Globus pallidus (tissue), 1 donor: ENCODE measurements at regions not wholly inside any gene's neighbourhood (a gene's known extent, or its start where the extent isn't known, plus 50 kb on each side); places are given as distances from the start of the nearest gene placed in this dataset.

Experiments used
- DNase-seq: peaks from one replicate; pipeline ENCODE4 v3.0.0-alpha.2; 2015; ENCODE audit warnings: low spot score

- DNase-seq: no peak
Observed at GRCh38 chr3:139778682-139779233, 101.0 kb upstream of the NMNAT3 start.

- peak; percentile 8 for DNase-seq
Observed at GRCh38 chr3:139774560-139775302, 97.0 kb upstream of the NMNAT3 start.

GRCh38 chr3:139772539-139773500 is 95.0 kb upstream of the NMNAT3 start:
- DNase-seq: no peak

- DNase-seq: no peak
Observed at GRCh38 chr3:139771331-139771730, 93.6 kb upstream of the NMNAT3 start.

DNA sequence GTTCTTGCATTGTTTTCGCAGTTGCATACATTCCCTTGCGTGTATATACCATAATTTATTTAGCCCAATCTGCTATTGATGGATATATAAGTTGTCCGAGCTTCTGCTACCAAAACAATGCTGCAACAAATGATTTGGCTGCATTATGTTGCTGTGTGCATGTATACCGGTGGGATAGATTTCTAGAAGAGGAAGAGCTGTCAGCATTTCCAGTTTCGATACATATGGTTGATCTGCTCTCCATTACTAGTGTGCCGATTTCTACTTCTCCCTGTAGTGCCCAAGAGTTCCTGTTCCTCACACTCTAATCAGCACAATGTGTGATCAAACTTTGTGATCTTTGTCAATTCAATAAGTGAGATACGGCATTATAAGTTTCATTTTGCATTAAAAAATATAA is 92.8 kb upstream of the NMNAT3 start:
- no peak for DNase-seq

DNA sequence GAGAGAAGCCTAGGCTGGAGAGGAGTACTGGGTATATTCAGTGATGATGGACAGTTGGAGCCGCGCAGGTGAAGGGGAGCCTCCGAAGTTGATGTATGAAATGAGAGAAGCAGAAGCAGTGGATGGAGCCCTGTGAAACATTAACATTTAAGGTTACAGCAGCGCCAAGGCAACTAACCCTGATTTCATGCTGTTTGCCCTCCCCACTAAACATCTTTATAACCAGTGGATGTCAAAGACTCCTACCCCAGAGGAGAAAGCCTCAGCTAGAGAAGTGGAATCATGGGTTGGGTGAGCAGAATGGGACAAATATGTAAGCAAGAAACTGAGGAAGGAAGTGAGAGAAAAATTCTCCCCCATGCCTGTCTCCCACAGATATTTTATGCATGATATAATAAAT is 92.0 kb upstream of the NMNAT3 start:
- no peak for DNase-seq

DNA sequence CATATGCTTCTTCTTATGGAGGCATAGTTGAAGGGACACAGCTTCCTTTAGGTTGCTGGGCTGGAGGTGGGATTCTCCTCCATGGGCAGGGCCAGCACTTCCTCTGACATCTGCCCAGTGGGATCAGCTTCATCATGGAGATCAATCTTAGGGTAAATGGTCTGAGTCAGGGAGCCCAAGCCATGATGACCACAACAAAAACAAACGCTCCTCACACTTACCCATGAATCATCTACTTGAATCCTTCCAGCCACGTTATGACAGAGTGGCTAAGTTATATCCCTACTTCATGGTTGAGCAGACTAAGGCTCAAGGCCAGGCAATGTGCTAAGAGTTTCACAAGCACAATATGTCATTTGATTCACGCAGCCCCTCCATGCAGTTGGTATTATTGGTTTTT is 87.2 kb upstream of the NMNAT3 start:
- no peak for DNase-seq

- DNase-seq: no peak
Observed at GRCh38 chr3:139764069-139764905, 86.5 kb upstream of the NMNAT3 start.

DNA sequence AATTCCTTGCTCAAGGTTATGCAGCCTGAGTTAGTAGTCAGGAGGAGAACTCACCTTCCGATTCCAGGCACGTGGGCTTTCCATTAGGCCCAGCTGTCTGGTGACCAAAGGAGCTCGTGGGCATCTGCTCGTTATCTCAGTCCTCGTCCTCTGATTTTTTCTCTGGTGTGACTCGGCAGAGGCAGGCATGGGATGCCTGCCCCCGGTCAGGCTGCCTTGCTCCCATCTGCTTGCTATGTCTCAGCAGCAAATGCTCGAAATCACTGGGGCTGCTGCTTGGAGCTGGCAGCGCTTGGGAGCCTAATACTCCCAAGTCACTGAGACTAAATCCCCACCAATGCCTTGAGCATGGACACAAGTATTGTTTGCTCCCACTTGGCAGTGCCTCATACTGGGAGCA is 84.5 kb upstream of the NMNAT3 start:
- DNase-seq: no peak

DNA sequence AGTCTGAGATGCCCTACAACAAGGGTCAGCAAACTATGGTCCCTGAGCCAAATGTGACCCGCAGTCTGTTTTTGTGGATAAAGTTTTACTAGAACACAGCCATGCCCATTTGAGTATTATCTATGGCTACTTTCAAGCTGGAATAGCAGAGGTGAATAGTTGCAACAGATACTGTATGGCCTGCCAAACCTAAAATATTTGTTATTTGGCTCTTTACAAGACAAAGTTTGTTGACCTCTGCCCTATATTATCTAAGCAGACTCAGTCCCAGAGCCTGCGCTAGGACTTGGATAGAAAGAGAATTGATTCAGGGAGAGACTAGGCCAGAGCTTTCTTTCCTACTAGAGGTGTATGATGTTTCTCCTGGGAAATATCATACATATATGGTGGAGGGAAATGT is 81.7 kb upstream of the NMNAT3 start:
- DNase-seq: no peak

GRCh38 chr3:139758654-139759291 is 81.0 kb upstream of the NMNAT3 start:
- DNase-seq: no peak

DNA sequence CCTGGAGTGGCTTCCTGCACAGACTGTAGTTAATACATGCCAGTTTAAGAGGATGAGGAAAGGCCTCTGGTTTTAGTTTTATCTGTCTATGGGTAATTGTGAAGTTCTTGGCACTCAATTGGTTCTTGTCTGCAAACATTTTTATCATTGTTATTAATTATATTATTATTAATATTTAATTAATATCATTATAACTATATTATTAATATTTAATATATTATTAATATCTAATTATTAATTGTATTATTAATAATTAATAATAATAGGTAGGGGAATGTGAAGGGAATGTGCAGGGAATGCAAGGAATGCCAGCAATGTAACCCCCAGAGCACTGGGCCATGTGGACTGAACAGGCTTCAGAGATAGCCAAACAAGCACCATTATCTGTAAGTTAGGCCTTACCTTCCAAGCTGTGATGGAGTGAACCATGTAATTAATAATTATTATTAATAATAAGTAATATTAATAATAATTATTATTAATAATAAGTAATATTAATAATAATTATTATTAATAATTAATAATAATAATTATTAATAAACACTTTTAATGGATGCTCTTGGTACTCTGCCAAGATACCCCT is 79.8 kb upstream of the NMNAT3 start:
- no peak for DNase-seq

- no peak for DNase-seq
Observed at GRCh38 chr3:139756529-139757103, 78.8 kb upstream of the NMNAT3 start.

DNA sequence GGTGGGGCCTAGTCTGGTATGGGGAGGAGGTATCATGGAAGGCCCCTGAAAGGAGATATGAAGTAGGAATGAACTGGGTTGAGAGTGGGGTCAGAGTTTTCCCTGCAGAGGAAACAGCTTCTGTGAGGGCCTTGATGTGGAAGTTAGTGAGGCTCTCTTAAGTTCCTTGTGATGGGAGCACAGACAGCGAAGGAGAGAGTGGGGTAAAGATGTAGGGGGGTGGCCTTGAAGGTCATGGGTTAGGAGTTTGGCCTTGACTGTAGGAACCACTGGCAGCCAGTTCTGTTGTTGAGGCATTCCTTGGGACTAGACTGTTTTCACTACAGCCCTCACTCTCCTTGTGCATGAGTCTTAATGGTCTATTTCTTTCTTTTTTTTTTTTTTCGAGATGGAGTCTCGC is 77.8 kb upstream of the NMNAT3 start:
- no peak for DNase-seq

- DNase-seq: no peak
Observed at GRCh38 chr3:139751789-139752188, 74.0 kb upstream of the NMNAT3 start.

GRCh38 chr3:139746481-139746880 is 68.7 kb upstream of the NMNAT3 start:
- no peak for DNase-seq

- DNase-seq: no peak
Observed at GRCh38 chr3:139745831-139746230, 68.1 kb upstream of the NMNAT3 start.

GRCh38 chr3:139738697-139739096 is 60.9 kb upstream of the NMNAT3 start:
- no peak for DNase-seq

- DNase-seq: no peak
Observed at GRCh38 chr3:139737682-139738361, 60.0 kb upstream of the NMNAT3 start.

DNA sequence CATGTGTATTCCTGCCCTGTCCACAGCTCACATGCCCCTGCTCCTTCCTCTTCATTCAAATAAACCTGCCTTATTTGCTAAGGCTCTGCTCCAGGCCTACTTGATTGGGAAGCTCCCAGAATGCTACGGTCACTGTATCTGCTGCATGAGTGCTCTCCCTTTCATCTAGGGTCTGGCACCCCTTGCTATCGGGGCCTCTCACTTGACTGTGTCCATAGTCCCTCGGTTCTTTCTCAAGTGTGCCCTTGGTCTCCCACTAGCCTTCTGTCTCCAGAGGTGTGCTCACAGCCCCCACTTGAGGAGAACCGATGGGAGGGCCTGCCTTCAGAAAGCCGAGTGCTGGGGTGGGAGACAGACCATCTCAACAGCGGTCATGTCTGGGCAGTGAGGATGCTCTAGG is 57.4 kb upstream of the NMNAT3 start:
- DNase-seq: no peak
